PC-3 (cell line): ENCODE measurements at regions not wholly inside any gene's neighbourhood (a gene's known extent, or its start where the extent isn't known, plus 50 kb on each side); places are given as distances from the start of the nearest gene placed in this dataset.
A peak's percentile ranks its signal among the peaks of the same experiment; 100 is the strongest.

Experiments
- ATAC-seq: fragments of 200-7000 bp; cut with Tn5 transposase; 2 replicates; pipeline ENCODE4 v1.9.1; 2020; ENCODE audit warnings: mild to moderate bottlenecking, moderate library complexity
- BruUV-seq: library from RNA; stranded (reverse); fragments of 400-500 nt; replicated peaks from 2 replicates; lab custom pipeline; 2021; lab: Mats Ljungman, UMichigan
- CTCF ChIA-PET: fragments of 300-600 bp; sonication (Branson Sonifier 250); formaldehyde crosslinking; loops from one replicate; lab custom pipeline; 2022; ENCODE audit warnings: antibody characterized with exemption; lab: Charles Lee
- POLR2A ChIA-PET: fragments of 300-600 bp; sonication (Branson Sonifier 250); formaldehyde crosslinking; loops from one replicate; lab custom pipeline; 2022; ENCODE audit warnings: antibody characterized with exemption; ENCODE audit not compliant: unreplicated experiment; lab: Charles Lee
- DNase-seq: peaks from one replicate; pipeline ENCODE4 v3.0.0-alpha.2; 2015
- H2AFZ ChIP-seq: fragments of 300-600 bp; sonication (generic); 2 replicates; pipeline ENCODE4 v1.6.0; 2016; ENCODE audit warnings: antibody characterized with exemption, low read length
- H3F3A ChIP-seq: fragments of 300-600 bp; sonication (generic); one replicate; pipeline ENCODE4 v1.6.0; 2017; ENCODE audit warnings: antibody characterized with exemption, low read length, control low read depth, mild to moderate bottlenecking; ENCODE audit not compliant: unreplicated experiment
- H3K27ac ChIP-seq: fragments of 300-600 bp; sonication (generic); 2 replicates; pipeline ENCODE4 v1.5.1; 2016; ENCODE audit warnings: mild to moderate bottlenecking, low read length
- H3K27me3 ChIP-seq: fragments of 300-600 bp; sonication (generic); 2 replicates; pipeline ENCODE4 v1.6.1; 2016; ENCODE audit warnings: low read length, mixed read lengths
- H3K36me3 ChIP-seq: fragments of 300-600 bp; sonication (generic); 2 replicates; pipeline ENCODE4 v1.6.1; 2016; ENCODE audit warnings: low read depth, mixed run types, low read length, mixed read lengths
- H3K4me1 ChIP-seq: fragments of 300-600 bp; sonication (generic); 2 replicates; pipeline ENCODE4 v1.5.1; 2016; ENCODE audit warnings: low read length; ENCODE audit not compliant: insufficient read depth
- H3K4me2 ChIP-seq: fragments of 300-600 bp; sonication (generic); 2 replicates; pipeline ENCODE4 v1.6.0; 2016; ENCODE audit warnings: low read length
- H3K4me3 ChIP-seq: fragments of 300-600 bp; sonication (generic); 2 replicates; pipeline ENCODE4 v1.5.1; 2016; ENCODE audit warnings: mild to moderate bottlenecking, low read length, mixed read lengths
- H3K79me2 ChIP-seq: fragments of 300-600 bp; sonication (generic); 2 replicates; pipeline ENCODE4 v1.6.1; 2017; ENCODE audit warnings: low read length, mixed read lengths
- H3K9ac ChIP-seq: fragments of 300-600 bp; sonication (generic); 2 replicates; pipeline ENCODE4 v1.6.0; 2016; ENCODE audit warnings: mild to moderate bottlenecking, low read length
- H3K9me2 ChIP-seq: fragments of 300-600 bp; sonication (generic); replicated peaks from 2 replicates; pipeline ENCODE4 v1.6.1; 2016; ENCODE audit warnings: mixed run types, low read length, mixed read lengths
- H3K9me3 ChIP-seq: fragments of 300-600 bp; sonication (generic); 2 replicates; pipeline ENCODE4 v1.6.1; 2016; ENCODE audit warnings: low read length, mixed read lengths
- H4K20me1 ChIP-seq: fragments of 300-600 bp; sonication (generic); 2 replicates; pipeline ENCODE4 v1.6.1; 2016; ENCODE audit warnings: low read length, mixed read lengths
- EZH2 ChIP-seq: fragments of 300-600 bp; sonication (generic); IDR thresholded peaks from one replicate; pipeline ENCODE4 v1.6.1; 2017; ENCODE audit warnings: antibody characterized with exemption, mild to moderate bottlenecking, low read length; ENCODE audit not compliant: unreplicated experiment
- EZH2phosphoT487 ChIP-seq: fragments of 300-600 bp; sonication (generic); IDR thresholded peaks from 2 replicates; pipeline ENCODE4 v1.6.1; 2018; ENCODE audit warnings: mild to moderate bottlenecking, antibody characterized with exemption, low read length, borderline replicate concordance
- intact Hi-C: fragments of 100-400 bp; cut with micrococcal nuclease; formaldehyde crosslinking; loops from 2 replicates; pipeline ENCODE4 v1.9.0; 2023
- TF ChIP-seq, protein P1 (sequence below): fragments of 300-600 bp; sonication (generic); conservative IDR thresholded peaks from 2 replicates; pipeline ENCODE4 v1.5.1; 2017; ENCODE audit warnings: antibody characterized with exemption, low read depth, mild to moderate bottlenecking, low read length

DNA sequence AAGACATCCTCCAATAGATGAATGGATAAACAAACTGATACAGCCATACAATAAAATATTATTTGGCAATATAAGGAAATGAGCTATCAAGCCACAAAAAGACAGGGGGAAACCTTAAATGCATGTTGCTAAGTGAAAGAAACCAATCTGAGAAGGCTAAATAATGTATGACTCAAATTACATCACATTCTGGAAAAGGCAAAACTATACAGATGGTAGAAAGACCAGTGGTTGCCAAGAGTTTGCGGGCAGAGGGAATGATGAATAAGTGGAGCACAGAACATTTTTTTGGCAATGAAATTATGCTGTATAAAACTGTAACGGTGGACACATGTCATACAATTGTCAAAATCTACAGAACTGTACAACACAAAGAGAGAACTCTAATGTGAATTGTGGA, 63.3 kb downstream of the CSF2 start:
- TF ChIP-seq EZH2phosphoT487 (no peak), EZH2 (no peak)
- TF ChIP-seq, protein P1, sequence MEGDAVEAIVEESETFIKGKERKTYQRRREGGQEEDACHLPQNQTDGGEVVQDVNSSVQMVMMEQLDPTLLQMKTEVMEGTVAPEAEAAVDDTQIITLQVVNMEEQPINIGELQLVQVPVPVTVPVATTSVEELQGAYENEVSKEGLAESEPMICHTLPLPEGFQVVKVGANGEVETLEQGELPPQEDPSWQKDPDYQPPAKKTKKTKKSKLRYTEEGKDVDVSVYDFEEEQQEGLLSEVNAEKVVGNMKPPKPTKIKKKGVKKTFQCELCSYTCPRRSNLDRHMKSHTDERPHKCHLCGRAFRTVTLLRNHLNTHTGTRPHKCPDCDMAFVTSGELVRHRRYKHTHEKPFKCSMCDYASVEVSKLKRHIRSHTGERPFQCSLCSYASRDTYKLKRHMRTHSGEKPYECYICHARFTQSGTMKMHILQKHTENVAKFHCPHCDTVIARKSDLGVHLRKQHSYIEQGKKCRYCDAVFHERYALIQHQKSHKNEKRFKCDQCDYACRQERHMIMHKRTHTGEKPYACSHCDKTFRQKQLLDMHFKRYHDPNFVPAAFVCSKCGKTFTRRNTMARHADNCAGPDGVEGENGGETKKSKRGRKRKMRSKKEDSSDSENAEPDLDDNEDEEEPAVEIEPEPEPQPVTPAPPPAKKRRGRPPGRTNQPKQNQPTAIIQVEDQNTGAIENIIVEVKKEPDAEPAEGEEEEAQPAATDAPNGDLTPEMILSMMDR: no peak
- POLR2A ChIA-PET: no interaction called here
- Histone ChIP-seq H3K36me3 (no peaks in the 10 kb centered on the region), H3K4me3 (no peak overlapping the region), H3K79me2 (no peaks in the 10 kb centered on the region), H4K20me1 (no peaks in the 10 kb centered on the region), H2AFZ (no peak overlapping the region), H3K27ac (no peak overlapping the region), H3K4me1 (no peaks in the 10 kb centered on the region; the same call in 1 of the 2 replicates), H3K9me2 (no peaks in the 10 kb centered on the region), H3F3A (no peaks in the 10 kb centered on the region), H3K9me3 (no peaks in the 10 kb centered on the region), H3K27me3 (no peaks in the 10 kb centered on the region), H3K9ac (no peak overlapping the region), H3K4me2 (no peak overlapping the region)
- DNase-seq (peak; percentile 54), ATAC-seq (no peak)
- BruUV-seq: no TSS peak
- CTCF ChIA-PET: no interaction called here
- intact Hi-C loops: no loop called here

DNA sequence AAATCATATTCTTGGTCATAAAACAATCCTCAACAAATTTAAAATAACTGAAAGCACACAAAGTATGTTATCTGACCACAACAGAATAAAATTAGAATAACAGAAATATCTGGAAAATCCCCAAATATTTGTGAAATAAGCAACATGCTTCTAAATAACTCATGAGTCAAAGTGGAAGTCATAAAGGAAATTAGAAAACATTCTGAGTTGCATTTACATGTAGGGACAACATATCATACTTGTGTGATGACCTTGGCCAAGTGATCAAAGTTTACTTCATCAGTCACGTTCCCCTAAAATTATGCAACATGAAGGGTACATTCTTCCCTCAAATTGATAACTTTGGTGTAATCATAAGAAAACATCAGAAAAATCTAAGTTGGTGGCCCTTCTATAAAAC, 64.7 kb downstream of the CSF2 start:
- TF ChIP-seq, protein P1: no peak
- TF ChIP-seq EZH2phosphoT487: no peak
- TF ChIP-seq EZH2: no peak
- BruUV-seq: no TSS peak
- DNase-seq: no peak

More for the DNA sequence above, 64.7 kb downstream of the CSF2 start:
- no peaks in the 10 kb centered on the region for H3K27me3 ChIP-seq
- H3K4me2 ChIP-seq: no peak overlapping the region
- H3K9ac ChIP-seq: no peak overlapping the region
- H2AFZ ChIP-seq: no peak overlapping the region
- no peak overlapping the region for H3K4me3 ChIP-seq
- no peak for ATAC-seq
- ChIA-PET POLR2A (no interaction called here), CTCF (no interaction called here)
- no peaks in the 10 kb centered on the region for H3K36me3 ChIP-seq
- H3K9me2 ChIP-seq: no peaks in the 10 kb centered on the region
- H3F3A ChIP-seq: no peaks in the 10 kb centered on the region
- no peaks in the 10 kb centered on the region for H3K9me3 ChIP-seq
- no peaks in the 10 kb centered on the region for H3K79me2 ChIP-seq
- H3K27ac ChIP-seq: no peak overlapping the region
- intact Hi-C loops: no loop called here
- H4K20me1 ChIP-seq: no peaks in the 10 kb centered on the region
- no peaks in the 10 kb centered on the region; the same call in 1 of the 2 replicates for H3K4me1 ChIP-seq
